ENCODE measurements at regions not wholly inside any gene's neighbourhood (a gene's known extent, or its start where the extent isn't known, plus 50 kb on each side); places are given as distances from the start of the nearest gene placed in this dataset.
"Not testable (repeated sequence)": the region's sequence is repeated elsewhere in the genome, so short reads cannot be mapped to it uniquely, and the experiment has no call there.

DNA sequence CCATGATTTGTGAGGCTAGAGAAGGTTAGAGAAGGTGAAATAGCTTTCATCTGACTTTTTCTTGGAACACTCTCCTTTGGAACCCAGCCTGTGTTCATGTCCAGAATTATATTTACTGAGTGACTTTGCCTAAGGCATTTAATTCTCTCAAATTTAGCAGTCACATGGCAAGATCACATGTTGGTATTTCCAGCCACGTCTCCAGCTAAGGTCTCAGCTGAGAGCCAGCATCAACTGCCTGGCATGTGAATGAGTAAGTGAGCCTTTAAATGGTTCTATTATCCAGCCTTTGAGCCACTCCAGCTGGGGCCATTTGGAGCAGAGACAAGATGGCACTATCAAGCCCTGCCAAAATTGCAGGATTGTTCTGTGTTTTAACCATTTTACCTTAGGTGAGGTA is 130.2 kb upstream of the SGO1 start:
- DNase-seq, result no peak

DNA sequence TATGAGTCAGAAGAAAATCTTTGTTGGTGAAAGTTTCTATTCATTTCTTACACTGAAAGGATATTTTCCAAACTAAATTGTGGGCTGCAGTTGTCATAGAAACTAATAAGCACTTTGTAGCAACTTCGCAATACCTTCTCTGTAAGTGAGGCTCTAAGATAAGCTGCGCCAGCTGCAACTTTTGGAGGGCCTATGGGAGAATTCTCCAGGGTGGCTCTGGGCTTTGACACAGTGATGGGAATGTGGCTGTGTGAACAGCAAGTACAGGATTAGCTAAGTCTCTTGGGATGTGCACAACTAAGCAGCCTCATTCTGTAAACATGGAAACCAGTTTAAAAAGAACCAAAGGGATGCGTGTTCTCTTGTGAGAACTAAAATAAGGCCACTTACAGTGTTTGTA is 124.6 kb upstream of the SGO1 start:
- DNase-seq, result no peak

DNA sequence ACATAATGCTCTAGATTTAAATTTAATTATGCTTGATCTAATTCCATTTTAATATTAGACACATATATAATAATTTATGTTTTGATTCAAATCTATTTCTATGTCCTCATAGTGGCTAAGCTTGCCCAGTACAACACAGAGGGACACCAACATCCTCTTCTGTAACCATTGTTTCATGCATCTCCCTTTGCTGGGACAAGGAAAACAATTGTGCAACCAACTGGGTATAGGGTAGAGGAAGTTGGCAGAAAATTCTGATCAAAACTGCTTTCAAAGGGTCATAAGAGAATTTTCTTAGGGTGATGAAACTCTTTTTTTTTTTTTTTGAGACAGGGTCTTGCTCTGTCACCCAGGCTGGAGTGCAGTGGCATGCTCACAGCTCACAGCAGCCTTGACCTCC is 121.4 kb upstream of the SGO1 start:
- DNase-seq, result no peak

DNA sequence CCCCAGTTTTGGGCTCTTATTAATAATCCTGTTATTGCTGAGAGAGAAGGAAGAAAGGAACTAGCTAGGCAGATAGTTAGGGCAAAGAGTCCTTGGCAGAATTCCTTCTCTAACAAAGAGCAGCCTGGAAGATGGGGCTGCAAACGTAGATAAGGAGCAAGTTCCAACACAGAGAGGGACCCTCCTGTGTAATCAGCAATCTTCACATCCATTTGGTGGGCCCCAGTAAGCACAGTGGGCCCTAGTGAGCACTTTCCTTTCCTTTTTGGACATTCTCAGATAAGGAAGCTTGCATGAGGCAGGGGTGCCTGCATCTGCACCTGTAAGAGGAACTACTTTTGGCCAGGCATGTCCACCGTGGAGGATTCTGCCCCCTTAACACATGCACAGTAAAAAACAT is 119.6 kb upstream of the SGO1 start:
- DNase-seq, result no peak

DNA sequence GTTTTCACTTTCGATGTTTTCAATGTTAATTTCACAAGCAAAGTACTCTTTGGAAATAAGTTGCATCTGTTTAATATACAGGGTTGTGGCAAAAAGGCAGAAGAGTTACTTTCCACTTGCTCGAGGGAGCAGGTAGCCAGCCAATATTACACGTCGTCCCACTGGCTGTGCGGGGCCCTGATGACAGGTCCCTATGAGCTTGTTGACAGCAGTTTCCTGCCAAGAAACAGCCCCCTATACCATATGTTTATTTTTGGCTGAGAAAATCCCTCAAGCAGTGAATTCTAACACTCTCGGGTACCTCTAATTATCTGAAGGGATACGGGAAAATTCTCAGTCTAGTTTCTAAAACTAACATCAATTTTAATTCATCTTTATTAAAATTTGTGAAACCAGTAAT is 116.8 kb upstream of the SGO1 start:
- no peak for DNase-seq

DNA sequence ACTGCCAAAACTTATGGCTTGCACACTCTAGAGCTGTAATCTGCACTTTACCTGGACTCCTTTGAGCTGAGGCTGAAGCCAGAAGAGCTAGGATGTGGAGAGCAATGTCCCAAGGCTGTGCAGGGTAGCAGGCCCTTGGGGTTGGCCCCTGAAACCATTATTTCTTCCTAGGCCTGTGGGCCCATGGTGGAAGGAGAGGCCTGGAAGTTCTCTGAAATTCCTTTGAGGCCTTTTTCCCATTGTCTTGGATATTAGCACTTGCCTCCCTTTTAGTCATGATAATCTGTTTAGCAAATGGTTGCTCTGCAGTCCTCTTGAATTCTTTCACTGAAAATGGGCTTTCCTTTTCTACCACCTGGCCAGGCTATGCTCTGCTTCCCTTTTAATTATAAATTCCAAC is 102.0 kb upstream of the SGO1 start:
- no peak for DNase-seq

DNA sequence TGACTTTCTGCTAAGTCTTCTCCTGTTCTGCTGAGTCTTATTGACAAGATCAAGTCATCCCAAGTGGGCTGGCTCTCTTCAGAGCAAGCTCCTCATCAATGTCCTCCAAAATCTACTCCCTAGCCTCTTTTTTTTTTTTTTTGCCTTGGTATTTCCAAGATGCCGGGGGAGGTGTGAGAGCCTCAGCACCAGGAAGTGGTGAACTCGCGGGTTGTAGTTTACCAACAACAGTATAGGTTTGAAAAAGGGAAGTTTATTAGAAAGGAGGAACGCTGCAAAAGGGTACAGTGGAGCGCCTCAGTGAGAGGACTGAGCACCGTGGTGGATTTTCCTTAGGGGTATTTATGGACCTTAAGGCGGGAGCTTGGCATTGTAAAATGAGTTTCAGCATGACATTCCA is 94.3 kb upstream of the SGO1 start:
- DNase-seq, result no peak

DNA sequence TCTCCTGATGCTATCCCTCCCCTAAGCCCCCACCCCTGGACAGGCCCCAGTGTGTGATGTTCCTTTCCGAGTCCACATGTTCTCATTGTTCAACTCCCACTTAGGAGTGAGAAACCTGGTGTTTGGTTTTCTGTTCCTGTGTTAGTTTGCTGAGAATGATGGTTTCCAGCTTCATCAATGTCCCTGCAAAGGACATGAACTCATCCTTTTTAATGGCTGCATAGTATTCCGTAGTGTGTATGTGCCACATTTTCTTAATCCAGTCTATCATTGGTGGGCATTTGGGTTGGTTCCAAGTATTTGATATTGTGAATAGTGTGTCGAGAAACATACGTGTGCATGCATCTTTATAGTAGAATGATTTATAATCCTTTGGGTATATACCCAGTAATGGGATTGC is 80.0 kb upstream of the SGO1 start:
- DNase-seq, result not testable (repeated sequence)

DNA sequence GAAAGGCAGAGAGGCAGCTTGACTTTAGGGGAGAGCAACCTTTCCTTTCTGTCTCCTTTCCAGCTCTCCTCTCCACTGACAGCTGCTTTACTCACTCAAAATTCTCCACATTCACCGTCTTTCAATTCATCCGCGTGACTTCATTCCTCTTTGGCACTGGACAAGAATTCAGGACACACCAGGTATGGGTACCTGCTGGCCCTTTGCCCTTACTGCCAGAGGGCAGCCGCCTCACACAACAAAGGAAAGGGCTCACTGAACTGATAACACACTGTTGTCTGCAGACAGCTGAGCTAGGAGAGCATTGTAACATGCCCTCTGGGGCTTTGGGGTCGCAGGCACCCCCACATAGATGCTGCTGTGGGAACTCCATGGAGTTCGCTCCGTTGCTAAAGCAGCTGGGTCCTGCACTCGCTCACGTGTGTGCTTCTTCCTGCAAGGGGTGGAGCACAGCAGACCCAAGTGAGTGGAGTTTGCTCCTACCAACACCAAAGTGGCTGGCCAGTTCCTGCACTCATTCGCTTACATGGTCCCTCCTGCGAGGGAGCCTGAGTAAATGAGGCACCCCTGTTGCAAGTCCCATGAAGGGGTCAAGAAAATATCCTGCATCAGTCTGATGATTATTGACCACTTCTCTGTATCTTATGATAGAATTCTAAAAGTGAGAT is 79.0 kb upstream of the SGO1 start:
- DNase-seq, result no peak

DNA sequence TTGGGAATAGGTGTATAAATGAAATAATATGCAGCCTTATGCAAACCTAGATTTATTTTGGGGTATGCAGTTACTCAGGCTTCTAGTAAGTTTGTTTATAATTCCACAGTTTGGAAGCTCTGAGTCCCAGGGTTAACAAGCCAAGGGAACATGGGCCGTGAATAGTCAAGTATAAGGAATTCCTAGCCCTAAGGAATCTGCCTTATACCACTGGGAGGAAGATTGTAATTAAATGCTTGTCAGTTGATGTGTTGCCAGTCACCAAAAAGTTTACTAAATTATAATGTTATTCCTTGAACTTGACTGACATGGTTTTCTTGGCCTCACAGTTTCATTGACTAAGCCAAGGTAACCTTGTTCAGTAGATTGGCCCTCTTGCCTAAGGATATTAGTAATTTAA is 72.4 kb upstream of the SGO1 start:
- no peak for DNase-seq

DNA sequence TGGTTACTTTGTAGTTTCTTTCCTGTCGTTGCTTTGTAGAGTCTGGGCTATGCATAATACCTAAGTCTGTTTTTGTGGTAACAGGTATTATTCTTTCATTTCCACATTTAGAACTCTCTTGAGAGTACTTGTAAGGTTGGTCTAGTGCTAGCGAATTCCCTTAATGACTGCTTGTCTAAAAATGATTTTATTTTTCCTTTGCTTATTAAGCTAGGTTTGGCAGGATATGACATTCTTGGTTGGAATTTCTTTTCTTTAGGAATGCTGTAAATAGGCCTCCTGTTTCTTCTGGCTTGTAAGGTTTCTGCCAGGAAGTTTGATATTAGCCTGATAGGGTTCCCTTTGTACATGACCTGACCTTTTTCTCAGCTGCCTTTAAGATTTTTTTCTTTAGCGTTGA is 70.1 kb upstream of the SGO1 start:
- DNase-seq, result no peak

DNA sequence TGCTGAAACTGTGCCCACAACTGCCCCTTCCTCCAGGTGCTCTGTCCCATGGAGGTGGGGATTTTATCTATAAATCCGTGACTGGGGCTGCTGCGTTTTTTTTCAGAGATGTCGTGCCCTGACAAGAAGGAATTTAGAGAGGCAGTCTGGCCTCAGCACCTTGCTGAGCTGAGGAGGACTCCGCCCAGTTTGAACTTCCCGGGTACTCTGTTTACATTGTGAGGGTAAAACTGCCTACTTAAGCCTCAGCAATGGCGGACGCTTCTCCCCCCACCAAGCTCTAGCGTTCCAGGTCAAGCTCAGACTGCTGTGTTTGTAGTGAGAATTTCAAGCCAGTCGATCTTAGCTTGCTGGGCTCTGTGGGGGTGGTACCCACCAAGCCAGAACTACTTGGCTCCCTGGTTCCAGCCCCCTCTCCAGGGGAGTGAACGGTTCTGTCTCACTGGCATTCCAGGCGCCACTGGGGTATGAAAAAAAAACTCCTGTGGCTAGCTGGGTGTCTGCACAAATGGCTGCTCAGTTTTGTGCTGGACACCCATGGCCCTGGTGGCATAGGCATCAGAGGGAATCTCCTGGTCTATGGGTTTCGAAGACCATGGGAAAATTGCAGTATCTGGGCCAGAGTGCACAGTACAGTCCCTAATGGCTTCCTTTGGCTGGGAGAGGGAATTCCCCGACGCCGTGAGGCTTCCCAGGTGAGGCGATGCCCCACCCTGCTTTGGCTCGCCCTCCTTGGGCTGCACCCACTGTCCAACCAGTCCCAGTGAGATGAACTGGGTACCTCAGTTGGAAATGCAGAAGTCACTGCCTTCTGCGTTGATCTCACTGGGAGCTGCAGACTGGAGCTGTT is 68.5 kb upstream of the SGO1 start:
- DNase-seq, result no peak

DNA sequence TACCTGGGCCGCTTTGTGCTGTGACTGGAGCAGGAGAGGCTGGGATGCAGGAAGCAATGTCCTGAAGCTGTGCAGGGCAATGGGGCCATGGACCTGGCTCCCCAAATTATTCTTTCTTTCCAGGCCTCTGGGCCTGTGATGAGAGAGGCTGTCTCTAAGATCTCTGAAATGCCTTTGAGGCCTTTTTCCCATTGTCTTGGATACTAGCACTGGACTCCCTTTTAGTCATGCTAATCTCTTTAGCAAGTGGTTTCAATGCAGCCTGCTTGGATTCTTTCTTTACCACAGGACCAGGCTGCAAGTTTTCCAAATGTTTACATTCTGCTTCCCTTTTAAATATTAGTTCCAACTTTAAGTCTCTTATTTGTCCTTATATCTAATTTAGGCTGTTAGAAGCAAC is 64.8 kb upstream of the SGO1 start:
- no peak for DNase-seq

DNA sequence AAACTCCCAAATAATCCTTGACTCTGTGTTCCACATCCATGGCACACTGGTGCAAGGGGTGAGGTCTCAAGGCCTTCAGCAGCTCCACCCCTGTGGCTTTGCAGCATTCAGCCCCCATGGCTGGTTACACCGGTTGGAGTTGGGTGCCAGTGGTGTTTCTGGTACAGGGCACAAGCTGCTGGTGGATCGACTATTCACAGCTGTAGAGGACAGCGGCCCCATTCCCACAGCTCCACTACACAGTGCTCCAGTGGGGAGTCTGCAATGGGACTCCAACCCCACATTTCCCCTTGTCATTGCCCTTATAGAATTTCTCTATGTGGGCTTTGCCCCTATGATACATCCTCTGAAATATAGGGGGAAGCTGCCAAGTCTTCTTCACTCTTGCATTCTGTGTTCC is 64.3 kb upstream of the SGO1 start:
- DNase-seq, result no peak

DNA sequence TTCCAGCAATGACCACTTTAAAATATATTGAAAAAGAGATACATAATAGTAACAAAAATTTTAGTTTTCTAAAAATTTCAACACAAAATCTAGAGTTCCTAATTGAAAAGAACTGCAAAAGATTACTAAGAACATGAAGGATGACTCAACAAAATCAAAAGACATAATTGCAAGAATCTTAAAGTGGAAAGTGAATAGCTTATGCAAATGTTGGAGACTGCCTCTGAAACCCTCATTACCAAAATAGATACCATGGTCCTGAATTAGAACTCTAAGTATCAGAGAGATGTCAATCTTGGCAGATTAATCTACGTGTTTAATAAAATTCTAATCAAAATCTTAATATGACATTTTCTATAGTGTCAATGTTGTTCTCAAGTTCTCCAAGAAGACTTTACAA is 60.7 kb upstream of the SGO1 start:
- DNase-seq, result no peak

DNA sequence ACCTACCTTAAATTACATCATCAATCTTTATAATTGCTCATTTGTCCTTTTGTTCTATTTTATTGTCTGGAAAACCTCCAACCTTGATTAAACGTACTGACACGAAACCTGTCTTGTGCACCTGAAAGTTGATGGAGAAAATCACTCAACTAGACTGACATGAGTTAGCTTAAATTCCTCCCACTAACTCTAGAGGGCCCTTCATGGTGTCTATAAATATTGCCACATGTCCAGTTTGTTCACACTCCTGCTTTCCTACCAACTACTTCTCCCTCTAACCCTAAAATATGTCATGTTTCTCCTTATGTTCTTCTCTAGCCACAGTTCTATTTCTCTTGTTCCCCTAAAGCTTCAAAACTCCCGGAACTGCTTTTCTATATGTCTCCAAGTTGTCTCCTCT is 59.8 kb upstream of the SGO1 start:
- DNase-seq, result no peak

DNA sequence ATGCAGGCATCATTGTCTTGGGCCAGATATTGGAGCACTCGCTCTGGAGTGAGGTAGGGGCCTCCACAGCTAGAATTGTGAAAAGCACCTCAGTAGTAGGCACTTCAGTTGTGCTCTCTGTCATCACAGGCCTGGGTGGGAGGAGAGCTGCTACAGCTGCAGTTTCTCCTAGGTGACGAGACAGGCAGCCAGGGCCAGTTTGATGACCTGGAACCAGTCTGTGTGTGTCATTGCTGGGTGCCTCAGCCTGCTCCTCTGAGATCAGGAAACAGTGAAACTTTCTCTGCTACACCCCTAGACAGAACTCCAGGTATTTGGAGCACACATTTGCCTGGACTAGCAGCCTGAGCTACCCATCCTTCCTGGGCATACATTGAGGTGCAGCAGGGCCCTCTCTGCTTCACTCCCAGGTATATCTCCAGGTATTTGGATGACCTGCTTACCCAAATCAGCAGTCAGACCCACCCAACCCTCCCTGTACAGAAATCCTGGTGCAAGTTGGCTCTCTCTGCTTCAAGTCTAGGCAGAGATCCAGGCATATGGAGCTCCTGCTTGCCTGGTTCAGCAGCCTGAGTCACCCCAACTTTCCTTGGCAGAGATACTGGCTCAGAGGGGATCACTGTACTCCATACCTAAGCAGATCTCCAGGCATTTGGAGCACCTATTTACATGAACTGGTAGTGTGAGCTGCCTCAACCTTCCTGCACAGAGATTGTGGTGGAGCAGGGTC is 54.3 kb upstream of the SGO1 start:
- DNase-seq, result no peak

DNA sequence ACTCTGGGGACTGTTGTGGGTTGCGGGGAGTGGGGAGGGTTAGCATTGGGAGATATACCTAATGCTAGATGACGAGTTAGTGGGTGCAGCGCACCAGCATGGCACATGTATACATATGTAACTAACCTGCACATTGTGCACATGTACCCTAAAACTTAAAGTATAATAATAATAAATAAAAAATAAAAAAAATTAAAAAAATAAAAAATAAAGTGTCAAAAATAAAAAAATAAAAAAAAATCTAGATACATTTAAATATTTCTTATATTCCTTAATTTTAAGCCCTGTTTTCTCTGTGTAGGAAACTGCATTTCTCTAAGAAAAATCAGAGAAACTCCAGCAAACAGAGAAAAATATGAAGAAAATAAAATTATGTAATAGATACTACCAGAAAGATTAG is 52.2 kb upstream of the SGO1 start:
- not testable (repeated sequence) for DNase-seq

DNA sequence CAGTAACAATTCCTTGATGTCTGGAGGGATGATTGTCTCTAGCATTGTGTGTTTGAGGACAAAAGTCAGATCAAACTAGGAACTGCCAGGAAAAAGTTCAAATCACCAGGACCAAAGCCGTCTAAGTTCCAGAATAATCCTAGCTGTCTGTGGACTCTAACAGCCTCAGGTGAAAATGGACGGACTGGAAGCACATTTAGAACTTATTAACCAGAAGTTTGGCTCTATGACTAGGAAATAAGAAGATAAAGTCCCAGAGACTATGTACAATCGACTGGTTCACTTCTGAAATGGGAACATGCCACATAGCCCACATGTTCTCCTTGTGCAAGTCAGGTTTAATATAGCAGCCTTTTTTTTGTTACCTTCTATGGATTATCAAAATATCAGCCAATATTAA is 50.6 kb upstream of the SGO1 start:
- DNase-seq, result no peak

Measured in stimulated activated CD4-positive, alpha-beta T cell treated with anti-CD3 and anti-CD28 coated beads, Interleukin-2, amount 100 ng/mL, for 24 hours (primary cell).